ENCODE measurements at regions not wholly inside any gene's neighbourhood (a gene's known extent, or its start where the extent isn't known, plus 50 kb on each side); places are given as distances from the start of the nearest gene placed in this dataset.

GRCh38 chr10:5268743-5269142, 72.1 kb downstream of the AKR1C4 start:
- Mint-ChIP-seq H3K4me1 (ENCODE audit: low read depth) (no peaks in the 10 kb centered on the region), H3K9me3 (peaks cover 5% of the 10 kb centered on the region), H3K27ac (no peak overlapping the region), H3K4me3 (no peak overlapping the region), H3K27me3 (ENCODE audit: insufficient read depth) (peaks cover under 1% of the 10 kb centered on the region; the same call in 1 of the 2 replicates), H3K36me3 (ENCODE audit: low read depth) (peaks cover 3% of the 10 kb centered on the region; the same call in 1 of the 2 replicates)
- TF ChIP-seq CTCF (IDR thresholded peaks at IDR 0.05): no peak
- no peak for DNase-seq

GRCh38 chr10:5269791-5270190, 73.2 kb downstream of the AKR1C4 start:
- no peak for TF ChIP-seq CTCF (IDR thresholded peaks at IDR 0.05)
- Mint-ChIP-seq H3K36me3 (ENCODE audit: low read depth) (peaks cover 3% of the 10 kb centered on the region; the same call in 1 of the 2 replicates), H3K27ac (no peak overlapping the region), H3K4me1 (ENCODE audit: low read depth) (no peaks in the 10 kb centered on the region), H3K9me3 (peaks cover 5% of the 10 kb centered on the region), H3K4me3 (no peak overlapping the region), H3K27me3 (ENCODE audit: insufficient read depth) (peaks cover 1% of the 10 kb centered on the region; the same call in 1 of the 2 replicates)
- no peak for DNase-seq

GRCh38 chr10:5271526-5271925, 74.9 kb downstream of the AKR1C4 start:
- Mint-ChIP-seq H3K4me1 (ENCODE audit: low read depth) (no peaks in the 10 kb centered on the region), H3K36me3 (ENCODE audit: low read depth) (no peaks in the 10 kb centered on the region), H3K4me3 (no peak overlapping the region), H3K27me3 (ENCODE audit: insufficient read depth) (peaks cover 1% of the 10 kb centered on the region; the same call in 1 of the 2 replicates), H3K9me3 (peaks cover 5% of the 10 kb centered on the region), H3K27ac (no peak overlapping the region)
- DNase-seq: no peak
- no peak for TF ChIP-seq CTCF (IDR thresholded peaks at IDR 0.05)

- no peak overlapping the region for H3K27ac Mint-ChIP-seq
- no peaks in the 10 kb centered on the region for H3K4me1 Mint-ChIP-seq (ENCODE audit: low read depth)
- H3K27me3 Mint-ChIP-seq (ENCODE audit: insufficient read depth): peaks cover 1% of the 10 kb centered on the region; the same call in 1 of the 2 replicates
- no peak for DNase-seq
- H3K4me3 Mint-ChIP-seq: no peak overlapping the region
- H3K9me3 Mint-ChIP-seq: no peaks in the 10 kb centered on the region
- no peak for TF ChIP-seq CTCF (IDR thresholded peaks at IDR 0.05)
- H3K36me3 Mint-ChIP-seq (ENCODE audit: low read depth): no peaks in the 10 kb centered on the region
Observed at GRCh38 chr10:5272065-5272803, 75.6 kb downstream of the AKR1C4 start.

- Mint-ChIP-seq H3K9me3 (no peaks in the 10 kb centered on the region), H3K4me3 (no peak overlapping the region), H3K4me1 (ENCODE audit: low read depth) (no peaks in the 10 kb centered on the region), H3K36me3 (ENCODE audit: low read depth) (no peaks in the 10 kb centered on the region), H3K27ac (no peak overlapping the region), H3K27me3 (ENCODE audit: insufficient read depth) (peaks cover 1% of the 10 kb centered on the region; the same call in 1 of the 2 replicates)
- no peak for DNase-seq
- no peak for TF ChIP-seq CTCF (IDR thresholded peaks at IDR 0.05)
Observed at GRCh38 chr10:5274795-5275194, 78.2 kb downstream of the AKR1C4 start.
